DND-41 (cell line): ENCODE measurements at regions not wholly inside any gene's neighbourhood (a gene's known extent, or its start where the extent isn't known, plus 50 kb on each side); places are given as distances from the start of the nearest gene placed in this dataset.

ENCODE experiments used
- CTCF ChIP-seq: IDR thresholded peaks from 2 replicates; pipeline ENCODE4 v1.5.1; 2012; ENCODE audit warnings: borderline replicate concordance, low read length, moderate library complexity, mild to moderate bottlenecking; ENCODE audit not compliant: poor library complexity, severe bottlenecking; ENCODE audit errors: extremely low read depth
- EZH2 ChIP-seq: IDR thresholded peaks from 3 replicates; pipeline ENCODE4 v1.6.1; 2012; ENCODE audit warnings: borderline replicate concordance, low read depth, mild to moderate bottlenecking, moderate library complexity, low read length, inconsistent platforms; ENCODE audit not compliant: severe bottlenecking

GRCh38 chr13:83344518-83344917 is 537.8 kb downstream of the SLITRK1 start:
- TF ChIP-seq CTCF (no peak), EZH2 (no peak)
